ENCODE measurements at regions not wholly inside any gene's neighbourhood (a gene's known extent, or its start where the extent isn't known, plus 50 kb on each side); places are given as distances from the start of the nearest gene placed in this dataset.

DNA sequence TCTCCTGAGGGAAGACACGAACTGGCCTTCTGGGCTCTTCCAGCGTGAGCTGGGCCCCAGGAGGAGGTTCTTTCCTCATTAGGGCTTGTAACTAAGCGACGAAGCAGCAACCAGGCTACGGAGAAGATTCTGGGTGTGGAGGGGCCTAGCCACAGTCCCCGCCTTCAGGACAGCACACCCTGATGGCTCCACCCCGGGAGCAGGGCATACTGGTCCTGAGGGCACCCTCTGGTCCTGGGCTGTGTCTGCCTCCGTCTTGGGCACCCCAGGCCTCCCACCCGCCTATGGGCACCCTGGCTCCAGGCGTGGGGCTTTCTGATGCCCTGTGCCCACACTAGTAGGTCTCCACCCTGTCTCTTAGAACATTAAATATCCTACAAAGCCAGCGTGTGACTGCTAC is 136.4 kb downstream of the OLFM1 start:
- TF ChIP-seq POLR2A (IDR thresholded peaks at IDR 0.05; ENCODE audit: low read depth, low read length) (no peak), POLR2AphosphoS5 (IDR thresholded peaks at IDR 0.05; ENCODE audit: low read depth, low read length) (no peak), SPI1 (IDR thresholded peaks at IDR 0.05; ENCODE audit: low read depth, low read length) (no peak)
